CD4-positive, alpha-beta T cell treated with Interleukin-1 beta for 1 hour (primary cell): ENCODE measurements at regions not wholly inside any gene's neighbourhood (a gene's known extent, or its start where the extent isn't known, plus 50 kb on each side); places are given as distances from the start of the nearest gene placed in this dataset.

Experiments used
- DNase-seq, 2 donors: peaks; one replicate each; pipeline ENCODE4 v3.0.0-alpha.2; 2020 to 2022

GRCh38 chr11:116598036-116598435, 174.8 kb downstream of the BUD13 start:
- no peak for DNase-seq

- DNase-seq: no peak
Observed at GRCh38 chr11:116596346-116597260, 176.2 kb downstream of the BUD13 start.

GRCh38 chr11:116595305-116595880, 177.4 kb downstream of the BUD13 start:
- DNase-seq: no peak

- no peak for DNase-seq
Observed at GRCh38 chr11:116590844-116591570, 181.8 kb downstream of the BUD13 start.

GRCh38 chr11:116589402-116589801, 183.4 kb downstream of the BUD13 start:
- DNase-seq: no peak

GRCh38 chr11:116586392-116586791, 186.4 kb downstream of the BUD13 start:
- DNase-seq: no peak

GRCh38 chr11:116582571-116582970, 190.2 kb downstream of the BUD13 start:
- no peak for DNase-seq

- no peak for DNase-seq
Observed at GRCh38 chr11:116581349-116581748, 191.4 kb downstream of the BUD13 start.

- DNase-seq: no peak
Observed at GRCh38 chr11:116580799-116581198, 192.0 kb downstream of the BUD13 start.

GRCh38 chr11:116579857-116580727, 192.7 kb downstream of the BUD13 start:
- DNase-seq: no peak

GRCh38 chr11:116579031-116579653, 193.6 kb downstream of the BUD13 start:
- DNase-seq: no peak

- DNase-seq: no peak
Observed at GRCh38 chr11:116577956-116578355, 194.8 kb downstream of the BUD13 start.

- DNase-seq: no peak
Observed at GRCh38 chr11:116577273-116577672, 195.5 kb downstream of the BUD13 start.

- no peak for DNase-seq
Observed at GRCh38 chr11:116576526-116576925, 196.3 kb downstream of the BUD13 start.

- no peak for DNase-seq
Observed at GRCh38 chr11:116567721-116568242, 205.0 kb downstream of the BUD13 start.

- DNase-seq: no peak
Observed at GRCh38 chr11:116563712-116564047, 209.1 kb downstream of the BUD13 start.

GRCh38 chr11:116563028-116563711, 209.6 kb downstream of the BUD13 start:
- DNase-seq: no peak

GRCh38 chr11:116560589-116560988, 212.2 kb downstream of the BUD13 start:
- no peak for DNase-seq

- no peak for DNase-seq
Observed at GRCh38 chr11:116558504-116559211, 214.1 kb downstream of the BUD13 start.

GRCh38 chr11:116557282-116557681, 215.5 kb downstream of the BUD13 start:
- no peak for DNase-seq

GRCh38 chr11:116556483-116556882, 216.3 kb downstream of the BUD13 start:
- no peak for DNase-seq
